ENCODE measurements at regions not wholly inside any gene's neighbourhood (a gene's known extent, or its start where the extent isn't known, plus 50 kb on each side); places are given as distances from the start of the nearest gene placed in this dataset.

GRCh38 chr5:34586117-34586885 is 69.8 kb upstream of the RAI14 start:
- TF ChIP-seq POLR2A (IDR thresholded peaks at IDR 0.05) = no peak
- TF ChIP-seq, protein P1, sequence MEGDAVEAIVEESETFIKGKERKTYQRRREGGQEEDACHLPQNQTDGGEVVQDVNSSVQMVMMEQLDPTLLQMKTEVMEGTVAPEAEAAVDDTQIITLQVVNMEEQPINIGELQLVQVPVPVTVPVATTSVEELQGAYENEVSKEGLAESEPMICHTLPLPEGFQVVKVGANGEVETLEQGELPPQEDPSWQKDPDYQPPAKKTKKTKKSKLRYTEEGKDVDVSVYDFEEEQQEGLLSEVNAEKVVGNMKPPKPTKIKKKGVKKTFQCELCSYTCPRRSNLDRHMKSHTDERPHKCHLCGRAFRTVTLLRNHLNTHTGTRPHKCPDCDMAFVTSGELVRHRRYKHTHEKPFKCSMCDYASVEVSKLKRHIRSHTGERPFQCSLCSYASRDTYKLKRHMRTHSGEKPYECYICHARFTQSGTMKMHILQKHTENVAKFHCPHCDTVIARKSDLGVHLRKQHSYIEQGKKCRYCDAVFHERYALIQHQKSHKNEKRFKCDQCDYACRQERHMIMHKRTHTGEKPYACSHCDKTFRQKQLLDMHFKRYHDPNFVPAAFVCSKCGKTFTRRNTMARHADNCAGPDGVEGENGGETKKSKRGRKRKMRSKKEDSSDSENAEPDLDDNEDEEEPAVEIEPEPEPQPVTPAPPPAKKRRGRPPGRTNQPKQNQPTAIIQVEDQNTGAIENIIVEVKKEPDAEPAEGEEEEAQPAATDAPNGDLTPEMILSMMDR (IDR thresholded peaks at IDR 0.05) = no peak

Measured in adrenal gland (tissue), 5 donors.